Gastroesophageal sphincter (tissue), 3 donors: ENCODE measurements at regions not wholly inside any gene's neighbourhood (a gene's known extent, or its start where the extent isn't known, plus 50 kb on each side); places are given as distances from the start of the nearest gene placed in this dataset.

Source experiments
- EP300 ChIP-seq: sonication (generic); formaldehyde crosslinking; IDR thresholded peaks from one replicate; pipeline ENCODE4 v1.6.1; 2017; ENCODE audit warnings: antibody characterized with exemption, mild to moderate bottlenecking
- POLR2A ChIP-seq, 2 donors: fragments of 450-650 bp; IDR thresholded peaks; one replicate each; pipeline ENCODE4 v1.6.1; 2017; ENCODE audit warnings: antibody characterized with exemption in 2 of 2, mild to moderate bottlenecking in 2 of 2, moderate library complexity in 1 of 2
- POLR2AphosphoS5 ChIP-seq: sonication (generic); formaldehyde crosslinking; IDR thresholded peaks from one replicate; pipeline ENCODE4 v1.6.1; 2017; ENCODE audit warnings: antibody characterized with exemption
- TF ChIP-seq, protein P1 (sequence below), 4 experiments: fragments of 200-600 bp in 2 of 4; fragments of 450-650 bp in 2 of 4; sonication (generic) in 1 of 4; IDR thresholded peaks; one replicate each; pipeline ENCODE4 v1.5.1; 2017 to 2019; ENCODE audit warnings: antibody characterized with exemption in 4 of 4, mild to moderate bottlenecking in 2 of 4, moderate library complexity in 2 of 4

DNA sequence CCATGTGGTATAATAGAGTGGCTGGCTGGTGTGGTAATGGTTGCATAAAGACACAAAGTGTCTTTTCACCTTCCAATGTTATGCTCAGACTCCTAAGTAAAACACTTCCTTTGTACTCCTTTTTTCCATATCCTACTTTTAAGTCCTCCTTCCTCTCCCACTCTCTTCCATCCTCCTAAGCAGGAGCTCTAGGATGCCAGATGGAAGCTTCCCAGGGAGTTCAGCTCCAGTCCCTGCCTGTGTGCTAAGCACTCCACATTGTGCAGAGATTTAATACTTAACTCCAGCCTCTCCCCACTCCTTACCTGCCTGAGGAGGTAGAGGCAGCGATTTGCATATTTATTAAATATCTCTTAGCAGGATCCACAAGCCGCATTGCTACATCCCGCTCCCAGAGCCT, 60.5 kb upstream of the IGSF21 start:
- TF ChIP-seq, protein P1, sequence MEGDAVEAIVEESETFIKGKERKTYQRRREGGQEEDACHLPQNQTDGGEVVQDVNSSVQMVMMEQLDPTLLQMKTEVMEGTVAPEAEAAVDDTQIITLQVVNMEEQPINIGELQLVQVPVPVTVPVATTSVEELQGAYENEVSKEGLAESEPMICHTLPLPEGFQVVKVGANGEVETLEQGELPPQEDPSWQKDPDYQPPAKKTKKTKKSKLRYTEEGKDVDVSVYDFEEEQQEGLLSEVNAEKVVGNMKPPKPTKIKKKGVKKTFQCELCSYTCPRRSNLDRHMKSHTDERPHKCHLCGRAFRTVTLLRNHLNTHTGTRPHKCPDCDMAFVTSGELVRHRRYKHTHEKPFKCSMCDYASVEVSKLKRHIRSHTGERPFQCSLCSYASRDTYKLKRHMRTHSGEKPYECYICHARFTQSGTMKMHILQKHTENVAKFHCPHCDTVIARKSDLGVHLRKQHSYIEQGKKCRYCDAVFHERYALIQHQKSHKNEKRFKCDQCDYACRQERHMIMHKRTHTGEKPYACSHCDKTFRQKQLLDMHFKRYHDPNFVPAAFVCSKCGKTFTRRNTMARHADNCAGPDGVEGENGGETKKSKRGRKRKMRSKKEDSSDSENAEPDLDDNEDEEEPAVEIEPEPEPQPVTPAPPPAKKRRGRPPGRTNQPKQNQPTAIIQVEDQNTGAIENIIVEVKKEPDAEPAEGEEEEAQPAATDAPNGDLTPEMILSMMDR (IDR thresholded peaks at IDR 0.05) = no peak
- TF ChIP-seq POLR2AphosphoS5 (no peak), POLR2A (IDR thresholded peaks at IDR 0.05) (no peak), EP300 (no peak)
